ENCODE measurements at regions not wholly inside any gene's neighbourhood (a gene's known extent, or its start where the extent isn't known, plus 50 kb on each side); places are given as distances from the start of the nearest gene placed in this dataset.

GRCh38 chr16:75792771-75793492 is 66.6 kb upstream of the CPHXL start:
- no peaks in the 10 kb centered on the region for H3K9me3 ChIP-seq
- no peaks in the 10 kb centered on the region for H3K36me3 ChIP-seq
- no peaks in the 10 kb centered on the region for H3K4me1 ChIP-seq
- WGBS, 2 donors, result 75 to 78% methylated on average over 7 of the region's 7 CpGs
- DNase-seq, result no peak
- no peak for TF ChIP-seq CTCF (IDR thresholded peaks at IDR 0.05)
- no peak overlapping the region for H3K4me3 ChIP-seq
- intact Hi-C loops (cut with DNase I), result no loop called here
- peaks cover 0 to 10% (median 0%) of the 10 kb centered on the region in 3 donors for H3K27me3 ChIP-seq
- no peak overlapping the region for H3K27ac ChIP-seq

- Histone ChIP-seq H3K9me3 (no peaks in the 10 kb centered on the region), H3K27me3 (peaks cover 0 to 9% (median 0%) of the 10 kb centered on the region in 3 donors), H3K27ac (no peak overlapping the region), H3K36me3 (no peaks in the 10 kb centered on the region), H3K4me1 (no peaks in the 10 kb centered on the region), H3K4me3 (no peak overlapping the region)
- TF ChIP-seq POLR2AphosphoS5 (IDR thresholded peaks at IDR 0.05) (no peak), CTCF (IDR thresholded peaks at IDR 0.05) (no peak), EP300 (IDR thresholded peaks at IDR 0.05) (no peak), POLR2A (IDR thresholded peaks at IDR 0.05) (no peak)
- WGBS, 2 donors, result 29 to 63% methylated on average over 4 of the region's 4 CpGs
- intact Hi-C loops (cut with DNase I), result no loop called here
- no peak for DNase-seq
Measured at GRCh38 chr16:75793641-75794040, 67.4 kb upstream of the CPHXL start.

- Histone ChIP-seq H3K27ac (no peak overlapping the region), H3K4me3 (no peak overlapping the region), H3K36me3 (no peaks in the 10 kb centered on the region), H3K9me3 (no peaks in the 10 kb centered on the region), H3K4me1 (no peaks in the 10 kb centered on the region), H3K27me3 (peaks cover 0 to 4% (median 0%) of the 10 kb centered on the region in 3 donors)
- intact Hi-C loops (cut with DNase I), result no loop called here
- 54 to 62% methylated on average over 4 of the region's 4 CpGs for WGBS, 2 donors
- DNase-seq, result no peak
- no peak for TF ChIP-seq POLR2AphosphoS5 (IDR thresholded peaks at IDR 0.05)
- TF ChIP-seq POLR2A (IDR thresholded peaks at IDR 0.05), result no peak
- no peak for TF ChIP-seq CTCF (IDR thresholded peaks at IDR 0.05)
- no peak for TF ChIP-seq EP300 (IDR thresholded peaks at IDR 0.05)
Measured at GRCh38 chr16:75794426-75794825, 68.1 kb upstream of the CPHXL start.

- no peaks in the 10 kb centered on the region for H3K9me3 ChIP-seq
- no peak for DNase-seq
- TF ChIP-seq EP300 (IDR thresholded peaks at IDR 0.05) (no peak), POLR2AphosphoS5 (IDR thresholded peaks at IDR 0.05) (no peak), CTCF (IDR thresholded peaks at IDR 0.05) (no peak), POLR2A (IDR thresholded peaks at IDR 0.05) (no peak)
- no peaks in the 10 kb centered on the region for H3K4me1 ChIP-seq
- H3K4me3 ChIP-seq, result no peak overlapping the region
- no peaks in the 10 kb centered on the region for H3K36me3 ChIP-seq
- H3K27me3 ChIP-seq, result no peaks in the 10 kb centered on the region
- WGBS, 2 donors, result 72 to 82% methylated on average over 4 of the region's 4 CpGs
- H3K27ac ChIP-seq, result no peak overlapping the region
- intact Hi-C loops (cut with DNase I), result no loop called here
Measured at GRCh38 chr16:75798714-75799113, 72.4 kb upstream of the CPHXL start.

GRCh38 chr16:75801307-75801706 is 75.0 kb upstream of the CPHXL start:
- DNase-seq, result no peak
- H3K4me3 ChIP-seq, result no peak overlapping the region
- no peaks in the 10 kb centered on the region for H3K4me1 ChIP-seq
- H3K9me3 ChIP-seq, result no peaks in the 10 kb centered on the region
- no peak for TF ChIP-seq POLR2A (IDR thresholded peaks at IDR 0.05)
- TF ChIP-seq EP300 (IDR thresholded peaks at IDR 0.05), result no peak
- no peak for TF ChIP-seq CTCF (IDR thresholded peaks at IDR 0.05)
- no peak for TF ChIP-seq POLR2AphosphoS5 (IDR thresholded peaks at IDR 0.05)
- intact Hi-C loops (cut with DNase I), result no loop called here
- WGBS, 2 donors, result 32 to 49% methylated on average over 3 of the region's 3 CpGs
- H3K27ac ChIP-seq, result no peak overlapping the region
- no peaks in the 10 kb centered on the region for H3K27me3 ChIP-seq
- H3K36me3 ChIP-seq, result no peaks in the 10 kb centered on the region

Data from sigmoid colon (tissue), 6 donors.